Neural crest cell (in vitro differentiated cells): ENCODE measurements at regions not wholly inside any gene's neighbourhood (a gene's known extent, or its start where the extent isn't known, plus 50 kb on each side); places are given as distances from the start of the nearest gene placed in this dataset.

Experiments
- DNase-seq: peaks from one replicate; pipeline ENCODE4 v3.0.0; 2021; ENCODE audit warnings: low read depth, mixed read lengths, low spot score
- H3K27ac Mint-ChIP-seq: one replicate; pipeline ENCODE4 v1.8.0; 2021; ENCODE audit warnings: mild to moderate bottlenecking, mixed read lengths; ENCODE audit not compliant: unreplicated experiment
- H3K27me3 Mint-ChIP-seq: 2 replicates; pipeline ENCODE4 v1.8.0; 2021; ENCODE audit warnings: low read depth, mild to moderate bottlenecking, mixed read lengths
- H3K36me3 Mint-ChIP-seq: 2 replicates; pipeline ENCODE4 v1.8.0; 2021; ENCODE audit warnings: low read depth, mild to moderate bottlenecking, mixed read lengths
- H3K4me1 Mint-ChIP-seq: 2 replicates; pipeline ENCODE4 v1.8.0; 2021; ENCODE audit warnings: mixed read lengths
- H3K4me3 Mint-ChIP-seq: one replicate; pipeline ENCODE4 v1.8.0; 2021; ENCODE audit warnings: mild to moderate bottlenecking, mixed read lengths
- H3K9me3 Mint-ChIP-seq: 2 replicates; pipeline ENCODE4 v1.8.0; 2021; ENCODE audit warnings: mixed read lengths
- TF ChIP-seq, protein P1 (sequence below): fragments of 200-600 bp; sonication (generic); conservative IDR thresholded peaks from 2 replicates; pipeline ENCODE4 v1.5.0; 2021; ENCODE audit warnings: antibody characterized with exemption, mild to moderate bottlenecking

DNA sequence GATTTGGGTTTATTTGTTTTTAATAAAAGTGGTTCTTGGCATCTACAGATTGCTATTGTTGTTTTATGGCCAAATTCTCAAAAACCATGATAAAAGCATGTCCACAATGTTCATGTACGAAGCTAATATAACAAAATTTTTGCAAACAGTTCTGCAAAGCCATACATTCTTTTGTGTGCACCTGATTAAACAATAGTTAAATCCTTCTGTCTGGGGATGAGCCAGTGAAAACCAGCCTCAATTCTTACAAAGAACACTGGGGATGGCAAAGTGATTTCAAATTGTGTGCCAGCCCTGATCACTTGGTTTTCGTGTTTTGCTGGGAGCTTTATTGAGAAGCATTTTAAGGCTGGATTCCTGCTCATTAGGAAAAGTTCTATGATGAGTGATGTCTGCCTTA, 149.1 kb upstream of the MAGI3 start:
- H3K27ac Mint-ChIP-seq: no peak overlapping the region
- H3K9me3 Mint-ChIP-seq: no peaks in the 10 kb centered on the region
- H3K27me3 Mint-ChIP-seq: no peaks in the 10 kb centered on the region
- no peak overlapping the region for H3K4me3 Mint-ChIP-seq
- H3K4me1 Mint-ChIP-seq: no peaks in the 10 kb centered on the region
- DNase-seq: no peak
- no peaks in the 10 kb centered on the region for H3K36me3 Mint-ChIP-seq
- TF ChIP-seq, protein P1, sequence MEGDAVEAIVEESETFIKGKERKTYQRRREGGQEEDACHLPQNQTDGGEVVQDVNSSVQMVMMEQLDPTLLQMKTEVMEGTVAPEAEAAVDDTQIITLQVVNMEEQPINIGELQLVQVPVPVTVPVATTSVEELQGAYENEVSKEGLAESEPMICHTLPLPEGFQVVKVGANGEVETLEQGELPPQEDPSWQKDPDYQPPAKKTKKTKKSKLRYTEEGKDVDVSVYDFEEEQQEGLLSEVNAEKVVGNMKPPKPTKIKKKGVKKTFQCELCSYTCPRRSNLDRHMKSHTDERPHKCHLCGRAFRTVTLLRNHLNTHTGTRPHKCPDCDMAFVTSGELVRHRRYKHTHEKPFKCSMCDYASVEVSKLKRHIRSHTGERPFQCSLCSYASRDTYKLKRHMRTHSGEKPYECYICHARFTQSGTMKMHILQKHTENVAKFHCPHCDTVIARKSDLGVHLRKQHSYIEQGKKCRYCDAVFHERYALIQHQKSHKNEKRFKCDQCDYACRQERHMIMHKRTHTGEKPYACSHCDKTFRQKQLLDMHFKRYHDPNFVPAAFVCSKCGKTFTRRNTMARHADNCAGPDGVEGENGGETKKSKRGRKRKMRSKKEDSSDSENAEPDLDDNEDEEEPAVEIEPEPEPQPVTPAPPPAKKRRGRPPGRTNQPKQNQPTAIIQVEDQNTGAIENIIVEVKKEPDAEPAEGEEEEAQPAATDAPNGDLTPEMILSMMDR: no peak

DNA sequence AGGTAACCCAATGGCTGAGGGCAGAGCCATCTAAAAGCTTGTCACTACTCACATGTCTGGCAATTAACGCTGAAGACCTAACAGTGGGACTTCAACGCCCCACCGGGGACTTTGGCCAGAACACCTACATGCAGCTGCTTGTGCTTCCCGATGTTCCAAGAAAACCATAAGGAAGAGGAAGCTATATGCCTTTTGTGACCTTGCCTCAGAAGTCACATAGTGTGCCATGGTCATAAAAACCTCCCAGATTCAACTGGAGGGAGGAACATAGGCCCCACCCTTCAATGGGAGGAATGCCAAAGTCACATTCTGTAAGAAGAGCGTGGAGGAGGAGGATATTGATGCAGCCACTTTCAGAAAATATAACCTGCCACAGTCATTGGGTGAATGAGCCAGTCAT, 147.8 kb upstream of the MAGI3 start:
- H3K4me1 Mint-ChIP-seq: no peaks in the 10 kb centered on the region
- no peaks in the 10 kb centered on the region for H3K36me3 Mint-ChIP-seq
- no peaks in the 10 kb centered on the region for H3K27me3 Mint-ChIP-seq
- no peak for DNase-seq
- H3K4me3 Mint-ChIP-seq: no peak overlapping the region
- no peak overlapping the region for H3K27ac Mint-ChIP-seq
- TF ChIP-seq, protein P1: no peak
- no peaks in the 10 kb centered on the region for H3K9me3 Mint-ChIP-seq

DNA sequence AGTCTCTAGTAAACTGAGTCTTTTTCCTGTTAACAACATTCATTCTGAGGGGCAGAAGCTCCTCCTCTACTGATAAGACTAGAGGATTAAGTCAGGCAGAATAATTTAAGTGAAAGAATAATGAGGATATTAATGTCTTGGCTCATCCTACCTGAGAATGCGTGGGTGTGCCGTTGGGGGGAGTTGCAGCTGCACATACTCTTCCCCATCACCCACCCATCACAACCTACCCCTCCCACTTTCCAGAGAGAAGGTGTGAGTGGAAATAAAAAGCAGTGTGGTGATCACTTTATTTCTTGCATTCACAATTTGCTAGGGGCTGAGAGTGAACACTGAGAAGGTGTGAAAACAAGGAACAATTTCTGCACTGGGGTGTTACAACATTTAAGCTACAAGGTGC, 146.8 kb upstream of the MAGI3 start:
- H3K27ac Mint-ChIP-seq: no peak overlapping the region
- TF ChIP-seq, protein P1: no peak
- H3K9me3 Mint-ChIP-seq: no peaks in the 10 kb centered on the region
- no peak for DNase-seq
- no peaks in the 10 kb centered on the region for H3K36me3 Mint-ChIP-seq
- no peaks in the 10 kb centered on the region for H3K27me3 Mint-ChIP-seq
- H3K4me3 Mint-ChIP-seq: no peak overlapping the region
- no peaks in the 10 kb centered on the region for H3K4me1 Mint-ChIP-seq

DNA sequence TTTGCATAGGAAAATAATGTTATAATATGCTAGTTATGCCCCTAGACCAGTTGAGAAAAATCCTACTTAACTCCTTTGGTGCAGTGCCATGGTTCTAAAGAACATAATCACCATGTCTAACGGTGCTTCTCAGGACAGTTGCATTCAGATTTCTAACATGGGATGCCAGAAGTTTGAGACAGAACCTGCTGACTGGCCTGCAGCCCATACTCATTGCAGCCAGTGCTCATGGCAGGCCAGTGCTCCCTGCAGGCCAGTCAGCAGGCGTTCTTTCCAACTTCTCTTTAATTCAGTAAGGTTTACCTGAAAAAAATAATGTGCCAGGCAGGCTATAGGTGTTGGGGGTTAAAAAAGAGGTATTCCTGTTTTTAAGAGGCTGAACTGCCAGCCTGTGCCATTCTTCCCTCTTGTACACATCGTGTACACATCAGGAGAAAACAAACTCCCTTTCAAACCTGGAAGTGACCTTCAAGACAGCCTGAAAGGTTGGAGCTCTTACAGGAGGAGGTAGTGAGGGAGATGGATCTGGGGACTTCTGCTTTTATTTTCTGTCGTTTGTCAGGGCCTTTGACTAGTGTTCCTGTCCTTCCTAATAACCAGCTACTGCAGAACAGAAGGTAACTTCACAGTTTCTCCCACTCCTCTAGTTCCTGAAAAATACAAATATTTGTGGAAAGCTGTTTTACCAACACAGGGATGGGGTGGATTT, 146.0 kb upstream of the MAGI3 start:
- Mint-ChIP-seq H3K4me3 (no peak overlapping the region), H3K4me1 (no peaks in the 10 kb centered on the region), H3K36me3 (no peaks in the 10 kb centered on the region), H3K27me3 (no peaks in the 10 kb centered on the region), H3K9me3 (no peaks in the 10 kb centered on the region), H3K27ac (no peak overlapping the region)
- DNase-seq: no peak
- TF ChIP-seq, protein P1: no peak

DNA sequence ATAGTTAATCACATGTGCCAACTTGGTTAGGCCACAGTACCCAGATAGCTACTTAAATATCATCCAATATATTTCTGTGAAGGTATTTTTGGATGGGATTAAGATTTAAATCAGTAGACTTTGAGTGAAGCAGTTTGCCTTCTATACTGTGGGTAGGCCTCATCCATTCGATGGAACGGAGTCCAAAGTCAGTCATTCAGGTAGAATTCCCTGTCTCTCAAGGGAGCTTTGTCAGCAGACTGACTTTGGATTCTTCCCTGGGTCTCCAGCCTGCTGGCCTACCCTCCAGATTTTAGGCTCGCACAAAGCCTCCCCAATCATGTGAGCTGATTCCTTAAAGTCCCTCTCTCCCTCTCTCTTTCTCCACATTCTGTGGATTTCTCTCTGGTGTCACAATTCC, 145.1 kb upstream of the MAGI3 start:
- Mint-ChIP-seq H3K27me3 (no peaks in the 10 kb centered on the region), H3K27ac (no peak overlapping the region), H3K4me1 (peaks cover 5% of the 10 kb centered on the region), H3K4me3 (no peak overlapping the region), H3K36me3 (no peaks in the 10 kb centered on the region), H3K9me3 (no peaks in the 10 kb centered on the region)
- TF ChIP-seq, protein P1: no peak
- no peak for DNase-seq
